H9 (cell line): ENCODE measurements at regions not wholly inside any gene's neighbourhood (a gene's known extent, or its start where the extent isn't known, plus 50 kb on each side); places are given as distances from the start of the nearest gene placed in this dataset.

Source experiments
- DNase-seq: peaks from one replicate; pipeline ENCODE4 v3.0.0-alpha.2; 2017
- H2AFZ ChIP-seq: one replicate; pipeline ENCODE4 v1.6.1; 2013; ENCODE audit warnings: mild to moderate bottlenecking, low read length, control low read depth, moderate library complexity
- H2AK5ac ChIP-seq: 2 replicates; pipeline ENCODE4 v1.6.1; 2013; ENCODE audit warnings: low read length, control low read depth, mixed read lengths; ENCODE audit not compliant: insufficient read length
- H2BK120ac ChIP-seq: one replicate; pipeline ENCODE4 v1.6.1; 2013; ENCODE audit warnings: low read depth, mild to moderate bottlenecking, low read length, control low read depth, inconsistent platforms; ENCODE audit not compliant: poor library complexity, severe bottlenecking
- H2BK12ac ChIP-seq: 2 replicates; pipeline ENCODE4 v1.6.1; 2013; ENCODE audit warnings: low read length, control low read depth, mixed read lengths, low read depth; ENCODE audit not compliant: insufficient read length
- H2BK15ac ChIP-seq: 2 replicates; pipeline ENCODE4 v1.6.1; 2013; ENCODE audit warnings: low read depth, low read length, control low read depth
- H2BK20ac ChIP-seq: one replicate; pipeline ENCODE4 v1.6.1; 2013; ENCODE audit warnings: low read depth, mild to moderate bottlenecking, low read length, control low read depth, inconsistent platforms; ENCODE audit not compliant: poor library complexity, severe bottlenecking
- H2BK5ac ChIP-seq: 2 replicates; pipeline ENCODE4 v1.6.1; 2013; ENCODE audit warnings: low read length, control low read depth, mixed read lengths; ENCODE audit not compliant: insufficient read length
- H3K14ac ChIP-seq: 2 replicates; pipeline ENCODE4 v1.6.1; 2013; ENCODE audit warnings: low read length, control low read depth; ENCODE audit not compliant: insufficient read depth
- H3K18ac ChIP-seq: 2 replicates; pipeline ENCODE4 v1.6.1; 2013; ENCODE audit warnings: low read depth, mild to moderate bottlenecking, mixed read lengths, low read length, control low read depth; ENCODE audit not compliant: insufficient read length
- H3K23ac ChIP-seq: 2 replicates; pipeline ENCODE4 v1.6.1; 2013; ENCODE audit warnings: low read length, control low read depth, mixed read lengths, low read depth; ENCODE audit not compliant: insufficient read length
- H3K23me2 ChIP-seq: 2 replicates; pipeline ENCODE4 v1.6.1; 2013; ENCODE audit warnings: low read depth, mild to moderate bottlenecking, mixed read lengths, low read length, control low read depth; ENCODE audit not compliant: insufficient read length, poor library complexity, severe bottlenecking
- H3K27ac ChIP-seq: 2 replicates; pipeline ENCODE4 v1.5.1; 2013; ENCODE audit warnings: low read length, control low read depth, mixed read lengths, low read depth; ENCODE audit not compliant: insufficient read length
- H3K27me3 ChIP-seq: 2 replicates; pipeline ENCODE4 v1.6.1; 2013; ENCODE audit warnings: low read length, control low read depth, inconsistent platforms; ENCODE audit not compliant: insufficient read depth
- H3K4ac ChIP-seq: 2 replicates; pipeline ENCODE4 v1.6.1; 2013; ENCODE audit warnings: low read depth, mild to moderate bottlenecking, control low read depth, inconsistent platforms, low read length, moderate library complexity
- H3K4me1 ChIP-seq: 2 replicates; pipeline ENCODE4 v1.6.1; 2013; ENCODE audit warnings: low read length, control low read depth, inconsistent platforms; ENCODE audit not compliant: insufficient read depth
- H3K4me2 ChIP-seq: 2 replicates; pipeline ENCODE4 v1.6.1; 2013; ENCODE audit warnings: low read length, control low read depth, mixed read lengths; ENCODE audit not compliant: insufficient read length, insufficient read depth
- H3K56ac ChIP-seq: 2 replicates; pipeline ENCODE4 v1.6.1; 2013; ENCODE audit warnings: low read depth, mild to moderate bottlenecking, mixed read lengths, low read length, control low read depth; ENCODE audit not compliant: insufficient read length
- H3K79me1 ChIP-seq: 2 replicates; pipeline ENCODE4 v1.6.1; 2013; ENCODE audit warnings: low read depth, mild to moderate bottlenecking, moderate library complexity, low read length, control low read depth, inconsistent platforms; ENCODE audit not compliant: insufficient read depth, poor library complexity, severe bottlenecking
- H3K79me2 ChIP-seq: 2 replicates; pipeline ENCODE4 v1.6.1; 2013; ENCODE audit warnings: low read length, control low read depth, inconsistent platforms; ENCODE audit not compliant: insufficient read depth
- H3K9ac ChIP-seq: 2 replicates; pipeline ENCODE4 v1.6.1; 2013; ENCODE audit warnings: low read length, control low read depth, mixed read lengths; ENCODE audit not compliant: insufficient read length; ENCODE audit errors: extremely low read depth
- H3K9me3 ChIP-seq: one replicate; pipeline ENCODE4 v1.6.1; 2013; ENCODE audit warnings: low read depth, low read length, inconsistent platforms; ENCODE audit not compliant: control insufficient read depth
- H3T11ph ChIP-seq: one replicate; pipeline ENCODE4 v1.6.1; 2013; ENCODE audit warnings: mild to moderate bottlenecking, low read length, control low read depth, inconsistent platforms
- H4K20me1 ChIP-seq: one replicate; pipeline ENCODE4 v1.6.1; 2013; ENCODE audit not compliant: control insufficient read depth, insufficient read length, insufficient read depth
- H4K5ac ChIP-seq: 2 replicates; pipeline ENCODE4 v1.6.1; 2013; ENCODE audit warnings: low read depth, mild to moderate bottlenecking, mixed read lengths, low read length, control low read depth; ENCODE audit not compliant: insufficient read length
- H4K8ac ChIP-seq: replicated peaks from 2 replicates; pipeline ENCODE4 v1.6.1; 2013; ENCODE audit warnings: low read length, control low read depth, mixed read lengths, low read depth; ENCODE audit not compliant: insufficient read length
- H4K91ac ChIP-seq: 2 replicates; pipeline ENCODE4 v1.6.1; 2013; ENCODE audit warnings: low read depth, mild to moderate bottlenecking, moderate library complexity, mixed read lengths, low read length, control low read depth; ENCODE audit not compliant: insufficient read length
- H3K27ac Mint-ChIP-seq, 3 experiments: 2 replicates in 2 of 3; 3 replicates in 1 of 3; pipeline ENCODE4 v1.8.0; 2020 to 2021; ENCODE audit warnings: mixed read lengths in 3 of 3, mild to moderate bottlenecking in 1 of 3, moderate library complexity in 1 of 3
- H3K27me3 Mint-ChIP-seq: 2 replicates; pipeline ENCODE4 v1.8.0; 2021; ENCODE audit warnings: low read depth, mild to moderate bottlenecking, moderate library complexity, mixed read lengths
- H3K36me3 Mint-ChIP-seq, 3 experiments: 2 replicates in 2 of 3; 3 replicates in 1 of 3; pipeline ENCODE4 v1.8.0; 2020 to 2021; ENCODE audit warnings: low read depth in 3 of 3, mixed read lengths in 3 of 3; ENCODE audit not compliant: insufficient read depth in 1 of 3
- H3K4me1 Mint-ChIP-seq, 2 experiments: 2 replicates each; pipeline ENCODE4 v1.8.0; 2020; ENCODE audit warnings: mixed read lengths in 2 of 2
- H3K4me3 Mint-ChIP-seq, 2 experiments: 2 replicates in 1 of 2; 3 replicates in 1 of 2; pipeline ENCODE4 v1.8.0; 2020 to 2021; ENCODE audit warnings: mild to moderate bottlenecking in 2 of 2, mixed read lengths in 2 of 2, moderate library complexity in 1 of 2
- H3K9me3 Mint-ChIP-seq, 2 experiments: 2 replicates in 1 of 2; 3 replicates in 1 of 2; pipeline ENCODE4 v1.8.0; 2020; ENCODE audit warnings: mild to moderate bottlenecking in 2 of 2, mixed read lengths in 2 of 2, moderate library complexity in 1 of 2
- TF ChIP-seq, protein P1 (sequence below): fragments of 200-600 bp; sonication (generic); conservative IDR thresholded peaks from 3 replicates; pipeline ENCODE4 v1.8.0; 2021; ENCODE audit warnings: antibody characterized with exemption, mild to moderate bottlenecking

DNA sequence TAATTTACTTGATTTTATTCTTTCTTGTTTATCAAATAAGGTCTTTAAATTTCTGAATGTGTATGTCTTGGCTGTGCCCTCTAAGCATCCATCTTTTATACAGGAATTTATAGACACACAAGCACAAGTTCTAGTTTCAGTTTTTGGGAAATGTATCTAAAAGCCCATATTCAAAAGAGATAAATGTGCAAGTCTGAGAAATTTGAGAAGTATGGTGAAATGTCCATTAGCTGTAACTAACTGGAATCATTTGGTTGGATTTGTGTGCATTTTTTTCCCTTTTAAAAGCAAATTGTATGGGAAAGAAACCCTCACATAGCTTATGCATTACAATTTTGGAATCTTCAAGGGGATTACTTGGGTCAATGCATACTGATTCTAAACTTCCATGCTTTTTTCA lies 532.0 kb downstream of the KLF5 start:
- no peaks in the 10 kb centered on the region for H3K27me3 ChIP-seq
- no peak overlapping the region for H3K56ac ChIP-seq
- no peaks in the 10 kb centered on the region for H3K4me1 ChIP-seq
- no peak overlapping the region for H3K18ac ChIP-seq
- no peak overlapping the region for H2BK5ac ChIP-seq
- H4K5ac ChIP-seq = no peak overlapping the region
- peaks cover 0 to 4% of the 10 kb centered on the region in 2 experiments; a peak in 3 of 5 replicates for H3K9me3 Mint-ChIP-seq
- H3K4me1 Mint-ChIP-seq = no peaks in the 10 kb centered on the region
- no peak overlapping the region for H3T11ph ChIP-seq
- H3K27me3 Mint-ChIP-seq = no peaks in the 10 kb centered on the region
- no peak overlapping the region for H2BK120ac ChIP-seq
- no peaks in the 10 kb centered on the region for H3K36me3 Mint-ChIP-seq
- no peak overlapping the region for H3K9ac ChIP-seq
- no peak overlapping the region for H3K27ac Mint-ChIP-seq
- H3K14ac ChIP-seq = no peak overlapping the region
- no peak overlapping the region for H4K91ac ChIP-seq
- H3K4me2 ChIP-seq = no peak overlapping the region
- no peaks in the 10 kb centered on the region for H3K79me2 ChIP-seq
- no peaks in the 10 kb centered on the region for H3K9me3 ChIP-seq
- no peaks in the 10 kb centered on the region for H3K79me1 ChIP-seq
- H2BK15ac ChIP-seq = no peak overlapping the region
- H3K4me3 Mint-ChIP-seq = no peak overlapping the region
- H2BK12ac ChIP-seq = no peak overlapping the region
- TF ChIP-seq, protein P1, sequence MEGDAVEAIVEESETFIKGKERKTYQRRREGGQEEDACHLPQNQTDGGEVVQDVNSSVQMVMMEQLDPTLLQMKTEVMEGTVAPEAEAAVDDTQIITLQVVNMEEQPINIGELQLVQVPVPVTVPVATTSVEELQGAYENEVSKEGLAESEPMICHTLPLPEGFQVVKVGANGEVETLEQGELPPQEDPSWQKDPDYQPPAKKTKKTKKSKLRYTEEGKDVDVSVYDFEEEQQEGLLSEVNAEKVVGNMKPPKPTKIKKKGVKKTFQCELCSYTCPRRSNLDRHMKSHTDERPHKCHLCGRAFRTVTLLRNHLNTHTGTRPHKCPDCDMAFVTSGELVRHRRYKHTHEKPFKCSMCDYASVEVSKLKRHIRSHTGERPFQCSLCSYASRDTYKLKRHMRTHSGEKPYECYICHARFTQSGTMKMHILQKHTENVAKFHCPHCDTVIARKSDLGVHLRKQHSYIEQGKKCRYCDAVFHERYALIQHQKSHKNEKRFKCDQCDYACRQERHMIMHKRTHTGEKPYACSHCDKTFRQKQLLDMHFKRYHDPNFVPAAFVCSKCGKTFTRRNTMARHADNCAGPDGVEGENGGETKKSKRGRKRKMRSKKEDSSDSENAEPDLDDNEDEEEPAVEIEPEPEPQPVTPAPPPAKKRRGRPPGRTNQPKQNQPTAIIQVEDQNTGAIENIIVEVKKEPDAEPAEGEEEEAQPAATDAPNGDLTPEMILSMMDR = no peak
- no peak overlapping the region for H2AK5ac ChIP-seq
- no peaks in the 10 kb centered on the region for H3K23me2 ChIP-seq
- no peak for DNase-seq
- no peaks in the 10 kb centered on the region for H4K20me1 ChIP-seq
- H3K27ac ChIP-seq = no peak overlapping the region
- no peak overlapping the region for H3K4ac ChIP-seq
- H2BK20ac ChIP-seq = no peak overlapping the region
- H4K8ac ChIP-seq = no peak overlapping the region
- H3K23ac ChIP-seq = no peak overlapping the region
- H2AFZ ChIP-seq = no peak overlapping the region
